ENCODE measurements at regions not wholly inside any gene's neighbourhood (a gene's known extent, or its start where the extent isn't known, plus 50 kb on each side); places are given as distances from the start of the nearest gene placed in this dataset.

DNA sequence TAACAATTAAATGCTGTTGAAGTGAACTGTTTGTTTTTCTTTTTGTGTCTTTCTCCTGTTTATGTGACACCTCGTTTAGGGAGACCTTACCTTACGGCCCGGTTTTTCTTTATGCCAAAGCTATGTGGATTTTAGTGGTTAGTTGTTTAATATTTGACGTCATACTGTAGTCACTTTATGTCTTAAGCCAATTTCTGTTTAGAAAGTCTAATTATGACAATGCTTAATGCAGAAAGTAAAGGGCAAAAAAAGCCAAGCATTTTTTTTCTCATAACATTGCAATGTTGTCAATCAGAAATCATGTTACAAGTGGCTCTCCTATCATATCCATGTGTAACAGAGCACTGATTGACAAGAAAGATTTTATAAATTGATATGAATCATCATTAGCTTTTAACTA, 442.5 kb upstream of the ARRDC3 start:
- TF ChIP-seq, protein P1, sequence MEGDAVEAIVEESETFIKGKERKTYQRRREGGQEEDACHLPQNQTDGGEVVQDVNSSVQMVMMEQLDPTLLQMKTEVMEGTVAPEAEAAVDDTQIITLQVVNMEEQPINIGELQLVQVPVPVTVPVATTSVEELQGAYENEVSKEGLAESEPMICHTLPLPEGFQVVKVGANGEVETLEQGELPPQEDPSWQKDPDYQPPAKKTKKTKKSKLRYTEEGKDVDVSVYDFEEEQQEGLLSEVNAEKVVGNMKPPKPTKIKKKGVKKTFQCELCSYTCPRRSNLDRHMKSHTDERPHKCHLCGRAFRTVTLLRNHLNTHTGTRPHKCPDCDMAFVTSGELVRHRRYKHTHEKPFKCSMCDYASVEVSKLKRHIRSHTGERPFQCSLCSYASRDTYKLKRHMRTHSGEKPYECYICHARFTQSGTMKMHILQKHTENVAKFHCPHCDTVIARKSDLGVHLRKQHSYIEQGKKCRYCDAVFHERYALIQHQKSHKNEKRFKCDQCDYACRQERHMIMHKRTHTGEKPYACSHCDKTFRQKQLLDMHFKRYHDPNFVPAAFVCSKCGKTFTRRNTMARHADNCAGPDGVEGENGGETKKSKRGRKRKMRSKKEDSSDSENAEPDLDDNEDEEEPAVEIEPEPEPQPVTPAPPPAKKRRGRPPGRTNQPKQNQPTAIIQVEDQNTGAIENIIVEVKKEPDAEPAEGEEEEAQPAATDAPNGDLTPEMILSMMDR (conservative IDR thresholded peaks at IDR 0.05; ENCODE audit: low read length) = no peak
- TF ChIP-seq EZH2phosphoT487 (IDR thresholded peaks at IDR 0.05; ENCODE audit: borderline replicate concordance, low read depth, low read length) = no peak

All from OCI-LY7 (cell line).